DMS79 treated with DMSO at 0.1 percent for 48 hours (cell line): ENCODE measurements at regions not wholly inside any gene's neighbourhood (a gene's known extent, or its start where the extent isn't known, plus 50 kb on each side); places are given as distances from the start of the nearest gene placed in this dataset.
"Not testable (repeated sequence)": the region's sequence is repeated elsewhere in the genome, so short reads cannot be mapped to it uniquely, and the experiment has no call there.

Experiments
- DNase-seq: peaks from one replicate; lab custom pipeline; 2025; lab: John Stamatoyannopoulos, UW

GRCh38 chr3:4222574-4223175, 80.5 kb upstream of the SETMAR start:
- no peak for DNase-seq

- no peak for DNase-seq
Measured at GRCh38 chr3:4223777-4224176, 79.4 kb upstream of the SETMAR start.

GRCh38 chr3:4224331-4224730, 78.8 kb upstream of the SETMAR start:
- no peak for DNase-seq

GRCh38 chr3:4225005-4225471, 78.1 kb upstream of the SETMAR start:
- DNase-seq, result no peak

- DNase-seq, result no peak
Measured at GRCh38 chr3:4228295-4228694, 74.9 kb upstream of the SETMAR start.

GRCh38 chr3:4231041-4231440, 72.1 kb upstream of the SETMAR start:
- no peak for DNase-seq

- DNase-seq, result no peak
Measured at GRCh38 chr3:4232798-4233197, 70.4 kb upstream of the SETMAR start.

GRCh38 chr3:4233488-4233887, 69.7 kb upstream of the SETMAR start:
- no peak for DNase-seq

- DNase-seq, result no peak
Measured at GRCh38 chr3:4234889-4235288, 68.3 kb upstream of the SETMAR start.

GRCh38 chr3:4235690-4236089, 67.5 kb upstream of the SETMAR start:
- DNase-seq, result no peak

- DNase-seq, result no peak
Measured at GRCh38 chr3:4241595-4242170, 61.5 kb upstream of the SETMAR start.

- no peak for DNase-seq
Measured at GRCh38 chr3:4245671-4246070, 57.5 kb upstream of the SETMAR start.

GRCh38 chr3:4247391-4247790, 55.8 kb upstream of the SETMAR start:
- DNase-seq, result no peak

GRCh38 chr3:4250064-4250463, 53.1 kb upstream of the SETMAR start:
- DNase-seq, result no peak

- no peak for DNase-seq
Measured at GRCh38 chr3:4251412-4251811, 51.8 kb upstream of the SETMAR start.

- DNase-seq, result not testable (repeated sequence)
Measured at GRCh38 chr3:4253072-4253832, 49.9 kb upstream of the SETMAR start.
